ENCODE measurements at regions not wholly inside any gene's neighbourhood (a gene's known extent, or its start where the extent isn't known, plus 50 kb on each side); places are given as distances from the start of the nearest gene placed in this dataset.

GRCh38 chr9:571066-571465 lies 270.4 kb upstream of the DMRT1 start:
- Histone ChIP-seq H3K4me3 (no peak overlapping the region), H3K4me2 (ENCODE audit: control insufficient read depth, insufficient read depth) (no peak overlapping the region), H3K27me3 (replicated peaks in 1 of 2; ENCODE audit: control insufficient read depth in 2 of 2, insufficient read depth in 2 of 2, low read length in 1 of 2) (no peaks in the 10 kb centered on the region), H3K9me3 (replicated peaks; ENCODE audit: control insufficient read depth, insufficient read depth, low read length) (no peaks in the 10 kb centered on the region), H2AFZ (ENCODE audit: control insufficient read depth, low read depth, low read length) (no peak overlapping the region), H3K9ac (ENCODE audit: control insufficient read depth, insufficient read depth, low read length) (no peak overlapping the region), H4K20me1 (ENCODE audit: control insufficient read depth, insufficient read depth) (no peaks in the 10 kb centered on the region), H3K79me2 (ENCODE audit: control insufficient read depth, insufficient read depth, low read length) (no peaks in the 10 kb centered on the region), H3K4me1 (ENCODE audit: control insufficient read depth, insufficient read depth, low read length) (no peaks in the 10 kb centered on the region), H3K36me3 (ENCODE audit: control insufficient read depth in 2 of 2, insufficient read depth in 2 of 2, low read length in 1 of 2) (no peaks in the 10 kb centered on the region), H3K27ac (ENCODE audit: control insufficient read depth, insufficient read depth) (no peak overlapping the region)
- TF ChIP-seq BACH1 (IDR thresholded peaks at IDR 0.05; ENCODE audit: borderline replicate concordance), result no peak
- no peak for TF ChIP-seq JUND (IDR thresholded peaks at IDR 0.05; ENCODE audit: low read depth, low read length)
- no peak for TF ChIP-seq BMI1 (IDR thresholded peaks at IDR 0.05; ENCODE audit: borderline replicate concordance)
- TF ChIP-seq YY1 (IDR thresholded peaks at IDR 0.05; ENCODE audit: low read depth, low read length), result no peak
- no peak for TF ChIP-seq DPF2 (IDR thresholded peaks at IDR 0.05)
- no peak for TF ChIP-seq PAX8 (IDR thresholded peaks at IDR 0.05)
- TF ChIP-seq IKZF2 (IDR thresholded peaks at IDR 0.05), result no peak
- no peak for TF ChIP-seq KAT2A (conservative IDR thresholded peaks at IDR 0.05; ENCODE audit: control insufficient read depth, low read depth, low read length)
- ATAC-seq (no peak), FAIRE-seq (no peak), DNase-seq (ENCODE audit: low read depth, low spot score) (no peak)
- ChIA-PET SMC1A (ENCODE audit: uncharacterized antibody, unreplicated experiment) (no interaction called here), CTCF (interaction anchor here (1.0 kb wide), 2 partner anchors 14 to 18 kb away, joined by 3 read pairs; no protein-coding TSS in a partner anchor), RAD21 (ENCODE audit: unreplicated experiment) (no interaction called here), POLR2A (no interaction called here)
- in situ Hi-C loops (cut with MboI), result no loop called here
- BruUV-seq (replicated peaks), result no TSS peak
- 0% methylated on average over 3 of the region's 3 CpGs for WGBS (ENCODE audit: insufficient coverage, insufficient replicate concordance, low lambda C conversion rate, missing lambda C conversion rate)
- intact Hi-C loops (cut with micrococcal nuclease; ENCODE audit: unreplicated experiment), result no loop called here

- Histone ChIP-seq H3K36me3 (ENCODE audit: control insufficient read depth in 2 of 2, insufficient read depth in 2 of 2, low read length in 1 of 2) (no peaks in the 10 kb centered on the region), H3K27me3 (replicated peaks in 1 of 2; ENCODE audit: control insufficient read depth in 2 of 2, insufficient read depth in 2 of 2, low read length in 1 of 2) (no peaks in the 10 kb centered on the region), H4K20me1 (ENCODE audit: control insufficient read depth, insufficient read depth) (no peaks in the 10 kb centered on the region), H3K4me1 (ENCODE audit: control insufficient read depth, insufficient read depth, low read length) (no peaks in the 10 kb centered on the region), H3K27ac (ENCODE audit: control insufficient read depth, insufficient read depth) (no peak overlapping the region), H2AFZ (ENCODE audit: control insufficient read depth, low read depth, low read length) (no peak overlapping the region), H3K4me2 (ENCODE audit: control insufficient read depth, insufficient read depth) (no peak overlapping the region), H3K79me2 (ENCODE audit: control insufficient read depth, insufficient read depth, low read length) (no peaks in the 10 kb centered on the region), H3K9me3 (replicated peaks; ENCODE audit: control insufficient read depth, insufficient read depth, low read length) (no peaks in the 10 kb centered on the region), H3K9ac (ENCODE audit: control insufficient read depth, insufficient read depth, low read length) (no peak overlapping the region), H3K4me3 (no peak overlapping the region)
- no TSS peak for BruUV-seq (replicated peaks)
- FAIRE-seq (no peak), ATAC-seq (no peak), DNase-seq (ENCODE audit: low read depth, low spot score) (no peak)
- ChIA-PET CTCF (interaction anchor here (1.0 kb wide), 1 partner anchor 13 kb away, joined by 3 read pairs; no protein-coding TSS in a partner anchor), RAD21 (ENCODE audit: unreplicated experiment) (no interaction called here), POLR2A (no interaction called here), SMC1A (ENCODE audit: uncharacterized antibody, unreplicated experiment) (no interaction called here)
- WGBS (ENCODE audit: insufficient coverage, insufficient replicate concordance, low lambda C conversion rate, missing lambda C conversion rate), result 0% methylated on average over 2 of the region's 2 CpGs
- TF ChIP-seq PBX3 (IDR thresholded peaks at IDR 0.05; ENCODE audit: insufficient replicate concordance, low read depth, low read length) (no peak), GATAD2B (conservative IDR thresholded peaks at IDR 0.05; ENCODE audit: low read depth) (no peak), MAX (IDR thresholded peaks at IDR 0.05; ENCODE audit: low read depth, low read length) (no peak)
- in situ Hi-C loops (cut with MboI), result no loop called here
- intact Hi-C loops (cut with micrococcal nuclease; ENCODE audit: unreplicated experiment), result no loop called here
Measured at GRCh38 chr9:571741-572140, 269.8 kb upstream of the DMRT1 start.

Data from GM12878 (cell line).